Karpas-422 (cell line): ENCODE measurements at regions not wholly inside any gene's neighbourhood (a gene's known extent, or its start where the extent isn't known, plus 50 kb on each side); places are given as distances from the start of the nearest gene placed in this dataset.
"Not testable (repeated sequence)": the region's sequence is repeated elsewhere in the genome, so short reads cannot be mapped to it uniquely, and the experiment has no call there.

Source experiments
- DNase-seq: peaks from one replicate; pipeline ENCODE4 v3.0.0-alpha.2; 2015
- H2AFZ ChIP-seq: fragments of 200-600 bp; sonication (generic); 2 replicates; pipeline ENCODE4 v1.6.1; 2014; ENCODE audit warnings: antibody characterized with exemption, low read length, mixed read lengths
- H3K27ac ChIP-seq: fragments of 200-600 bp; sonication (generic); 2 replicates; pipeline ENCODE4 v1.5.1; 2014; ENCODE audit warnings: mild to moderate bottlenecking, low read length, moderate library complexity
- H3K27me3 ChIP-seq: fragments of 200-600 bp; sonication (generic); 2 replicates; pipeline ENCODE4 v1.6.1; 2014; ENCODE audit warnings: low read length, mixed read lengths
- H3K36me3 ChIP-seq: fragments of 200-600 bp; sonication (generic); 2 replicates; pipeline ENCODE4 v1.6.1; 2014; ENCODE audit warnings: low read length, mixed read lengths; ENCODE audit not compliant: insufficient read depth
- H3K4me1 ChIP-seq: fragments of 200-600 bp; sonication (generic); 2 replicates; pipeline ENCODE4 v1.6.1; 2014; ENCODE audit warnings: mild to moderate bottlenecking, low read length, mixed read lengths
- H3K4me2 ChIP-seq: fragments of 200-600 bp; sonication (generic); 2 replicates; pipeline ENCODE4 v1.6.1; 2014; ENCODE audit warnings: low read length, low read depth, mild to moderate bottlenecking; ENCODE audit not compliant: poor library complexity, severe bottlenecking
- H3K4me3 ChIP-seq: fragments of 200-600 bp; sonication (generic); 2 replicates; pipeline ENCODE4 v1.5.1; 2014; ENCODE audit warnings: mild to moderate bottlenecking, antibody characterized with exemption, low read length, mixed read lengths
- H3K79me2 ChIP-seq: fragments of 200-600 bp; sonication (generic); 2 replicates; pipeline ENCODE4 v1.6.1; 2014; ENCODE audit warnings: mild to moderate bottlenecking, low read length, mixed read lengths
- H3K9ac ChIP-seq: fragments of 200-600 bp; sonication (generic); 2 replicates; pipeline ENCODE4 v1.6.0; 2014; ENCODE audit warnings: low read length
- H3K9me2 ChIP-seq: fragments of 200-600 bp; sonication (generic), shearing (Covaris generic); replicated peaks from 2 replicates; pipeline ENCODE4 v1.6.0; 2014; ENCODE audit warnings: mild to moderate bottlenecking, low read length, moderate library complexity; ENCODE audit not compliant: insufficient read depth
- H3K9me3 ChIP-seq: fragments of 300-700, 200-600 bp; sonication (generic); 2 replicates; pipeline ENCODE4 v1.6.1; 2014; ENCODE audit warnings: low read length, mixed read lengths
- H4K20me1 ChIP-seq: fragments of 200-600 bp; sonication (generic); 2 replicates; pipeline ENCODE4 v1.6.1; 2014; ENCODE audit warnings: mild to moderate bottlenecking, antibody characterized with exemption, low read length, low read depth; ENCODE audit not compliant: insufficient read depth

- H3K79me2 ChIP-seq: no peaks in the 10 kb centered on the region
- H3K9me3 ChIP-seq: no peaks in the 10 kb centered on the region
- DNase-seq: no peak
- no peaks in the 10 kb centered on the region for H3K4me1 ChIP-seq
- H3K27me3 ChIP-seq: no peaks in the 10 kb centered on the region
- no peak overlapping the region for H3K4me3 ChIP-seq
- H3K9me2 ChIP-seq: no peaks in the 10 kb centered on the region
- H3K27ac ChIP-seq: no peak overlapping the region
- no peak overlapping the region for H3K9ac ChIP-seq
- no peaks in the 10 kb centered on the region for H4K20me1 ChIP-seq
- no peaks in the 10 kb centered on the region for H3K36me3 ChIP-seq
- H3K4me2 ChIP-seq: no peak overlapping the region
- H2AFZ ChIP-seq: no peak overlapping the region
Observed at GRCh38 chr5:82549263-82549662, 271.1 kb upstream of the RPS23 start.

GRCh38 chr5:82544004-82544403, 265.9 kb upstream of the RPS23 start:
- Histone ChIP-seq H3K9ac (no peak overlapping the region), H3K27ac (no peak overlapping the region), H2AFZ (no peak overlapping the region), H3K9me3 (no peaks in the 10 kb centered on the region), H3K9me2 (no peaks in the 10 kb centered on the region), H3K27me3 (no peaks in the 10 kb centered on the region), H3K4me2 (no peak overlapping the region), H4K20me1 (no peaks in the 10 kb centered on the region), H3K4me1 (no peaks in the 10 kb centered on the region), H3K36me3 (no peaks in the 10 kb centered on the region), H3K4me3 (no peak overlapping the region), H3K79me2 (no peaks in the 10 kb centered on the region)
- no peak for DNase-seq

- Histone ChIP-seq H2AFZ (no peak overlapping the region), H4K20me1 (no peaks in the 10 kb centered on the region), H3K36me3 (no peaks in the 10 kb centered on the region), H3K9ac (no peak overlapping the region), H3K4me1 (no peaks in the 10 kb centered on the region), H3K9me3 (no peaks in the 10 kb centered on the region), H3K79me2 (no peaks in the 10 kb centered on the region), H3K4me3 (no peak overlapping the region), H3K9me2 (no peaks in the 10 kb centered on the region), H3K4me2 (no peak overlapping the region), H3K27me3 (no peaks in the 10 kb centered on the region), H3K27ac (no peak overlapping the region)
- DNase-seq: no peak
Observed at GRCh38 chr5:82540301-82540700, 262.1 kb upstream of the RPS23 start.

GRCh38 chr5:82538339-82539034, 260.3 kb upstream of the RPS23 start:
- Histone ChIP-seq H3K27me3 (no peaks in the 10 kb centered on the region), H4K20me1 (no peaks in the 10 kb centered on the region), H3K9me3 (no peaks in the 10 kb centered on the region), H3K79me2 (no peaks in the 10 kb centered on the region), H3K36me3 (no peaks in the 10 kb centered on the region), H3K9me2 (no peaks in the 10 kb centered on the region), H3K4me2 (no peak overlapping the region), H2AFZ (no peak overlapping the region), H3K9ac (no peak overlapping the region), H3K4me1 (no peaks in the 10 kb centered on the region), H3K27ac (no peak overlapping the region), H3K4me3 (no peak overlapping the region)
- no peak for DNase-seq

- H3K9me2 ChIP-seq: no peaks in the 10 kb centered on the region
- no peak for DNase-seq
- H3K4me1 ChIP-seq: no peaks in the 10 kb centered on the region
- H4K20me1 ChIP-seq: no peaks in the 10 kb centered on the region
- H3K27ac ChIP-seq: no peak overlapping the region
- H3K4me3 ChIP-seq: no peak overlapping the region
- H3K4me2 ChIP-seq: no peak overlapping the region
- no peaks in the 10 kb centered on the region for H3K9me3 ChIP-seq
- no peak overlapping the region for H3K9ac ChIP-seq
- no peaks in the 10 kb centered on the region for H3K27me3 ChIP-seq
- H3K36me3 ChIP-seq: no peaks in the 10 kb centered on the region
- H3K79me2 ChIP-seq: no peaks in the 10 kb centered on the region
- H2AFZ ChIP-seq: no peak overlapping the region
Observed at GRCh38 chr5:82537687-82538306, 259.6 kb upstream of the RPS23 start.

GRCh38 chr5:82534986-82535385, 256.8 kb upstream of the RPS23 start:
- no peak for DNase-seq
- Histone ChIP-seq H3K4me2 (no peak overlapping the region), H3K4me3 (no peak overlapping the region), H4K20me1 (no peaks in the 10 kb centered on the region), H3K27ac (no peak overlapping the region), H3K27me3 (no peaks in the 10 kb centered on the region), H3K9me2 (no peaks in the 10 kb centered on the region), H3K36me3 (no peaks in the 10 kb centered on the region), H3K4me1 (no peaks in the 10 kb centered on the region), H2AFZ (no peak overlapping the region), H3K9ac (no peak overlapping the region), H3K79me2 (no peaks in the 10 kb centered on the region), H3K9me3 (no peaks in the 10 kb centered on the region)

GRCh38 chr5:82532075-82532474, 253.9 kb upstream of the RPS23 start:
- H3K36me3 ChIP-seq, H3K9me2 ChIP-seq, H2AFZ ChIP-seq, H3K27me3 ChIP-seq, H3K79me2 ChIP-seq, DNase-seq, H3K9ac ChIP-seq, H3K4me3 ChIP-seq, H3K9me3 ChIP-seq, H4K20me1 ChIP-seq, H3K4me1 ChIP-seq, H3K27ac ChIP-seq, H3K4me2 ChIP-seq: not testable (repeated sequence)

- no peaks in the 10 kb centered on the region for H3K27me3 ChIP-seq
- 0 out of 2 replicates have a peak, but pooled peaks cover 2% of the 10 kb centered on the region for H3K9me2 ChIP-seq
- H3K4me3 ChIP-seq: no peak overlapping the region
- H3K79me2 ChIP-seq: no peaks in the 10 kb centered on the region
- H4K20me1 ChIP-seq: no peaks in the 10 kb centered on the region
- no peak overlapping the region for H3K4me2 ChIP-seq
- H3K9ac ChIP-seq: no peak overlapping the region
- H3K4me1 ChIP-seq: no peaks in the 10 kb centered on the region
- no peak overlapping the region for H3K27ac ChIP-seq
- H3K36me3 ChIP-seq: no peaks in the 10 kb centered on the region
- no peak overlapping the region for H2AFZ ChIP-seq
- DNase-seq: no peak
- no peaks in the 10 kb centered on the region for H3K9me3 ChIP-seq
Observed at GRCh38 chr5:82526540-82526939, 248.4 kb upstream of the RPS23 start.
